ENCODE measurements at regions not wholly inside any gene's neighbourhood (a gene's known extent, or its start where the extent isn't known, plus 50 kb on each side); places are given as distances from the start of the nearest gene placed in this dataset.
A peak's percentile ranks its signal among the peaks of the same experiment; 100 is the strongest.

DNA sequence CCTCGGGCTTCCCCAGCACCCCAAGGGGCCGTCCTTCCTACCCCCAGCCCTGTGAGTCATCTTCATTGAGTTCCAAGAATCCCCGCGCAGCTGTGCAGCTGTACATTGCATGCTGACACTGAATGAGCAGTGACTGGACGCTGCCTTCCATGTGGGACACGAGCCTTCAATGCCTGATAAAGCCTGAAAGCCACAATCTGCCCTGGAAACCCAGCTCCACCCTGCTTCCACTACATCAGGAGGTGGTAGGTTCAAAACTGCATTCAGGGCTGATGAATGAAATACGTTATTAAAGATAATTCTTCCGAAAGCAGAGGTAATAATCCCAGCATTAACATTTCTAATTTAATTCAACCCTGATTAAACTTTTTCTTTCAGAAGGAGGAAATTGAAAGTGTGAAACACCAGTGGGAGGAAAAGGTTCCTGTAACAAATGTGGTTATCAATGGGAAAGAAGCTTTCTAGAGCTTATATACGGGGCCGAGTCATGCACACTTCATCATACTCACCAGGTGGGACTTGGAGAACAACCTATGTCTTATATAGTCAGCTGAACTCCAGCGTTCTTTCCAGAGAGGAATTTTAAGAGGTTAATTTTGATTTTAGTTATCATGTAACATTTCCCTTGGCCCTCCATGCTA, 360.1 kb downstream of the LPIN1 start:
- Histone ChIP-seq H3K27ac (no peak overlapping the region), H3K4me3 (no peak overlapping the region), H3K36me3 (no peaks in the 10 kb centered on the region), H3K4me1 (peaks cover 5% of the 10 kb centered on the region), H3K9me3 (no peaks in the 10 kb centered on the region), H3K27me3 (no peaks in the 10 kb centered on the region)
- TF ChIP-seq POLR2AphosphoS5 (IDR thresholded peaks at IDR 0.05; ENCODE audit: insufficient read depth in 1 of 2, low read depth in 1 of 2): peak in 1 of 2 donors; percentile 13
- TF ChIP-seq CTCF (IDR thresholded peaks at IDR 0.05): no peak
- no peak for TF ChIP-seq POLR2A (IDR thresholded peaks at IDR 0.05)
- DNase-seq (ENCODE audit: extremely low spot score in 2 of 2): no peak
- intact Hi-C loops (cut with DNase I): no loop called here

- no peak overlapping the region for H3K4me3 ChIP-seq
- intact Hi-C loops (cut with DNase I): no loop called here
- H3K9me3 ChIP-seq: no peaks in the 10 kb centered on the region
- TF ChIP-seq POLR2AphosphoS5 (IDR thresholded peaks at IDR 0.05; ENCODE audit: insufficient read depth in 1 of 2, low read depth in 1 of 2) (no peak), CTCF (IDR thresholded peaks at IDR 0.05) (no peak), POLR2A (IDR thresholded peaks at IDR 0.05) (no peak)
- peaks cover 5% of the 10 kb centered on the region for H3K4me1 ChIP-seq
- DNase-seq (ENCODE audit: extremely low spot score in 2 of 2): no peak
- H3K36me3 ChIP-seq: no peaks in the 10 kb centered on the region
- no peak overlapping the region for H3K27ac ChIP-seq
- no peaks in the 10 kb centered on the region for H3K27me3 ChIP-seq
Observed at GRCh38 chr2:12107321-12107720, 360.9 kb downstream of the LPIN1 start.

DNA sequence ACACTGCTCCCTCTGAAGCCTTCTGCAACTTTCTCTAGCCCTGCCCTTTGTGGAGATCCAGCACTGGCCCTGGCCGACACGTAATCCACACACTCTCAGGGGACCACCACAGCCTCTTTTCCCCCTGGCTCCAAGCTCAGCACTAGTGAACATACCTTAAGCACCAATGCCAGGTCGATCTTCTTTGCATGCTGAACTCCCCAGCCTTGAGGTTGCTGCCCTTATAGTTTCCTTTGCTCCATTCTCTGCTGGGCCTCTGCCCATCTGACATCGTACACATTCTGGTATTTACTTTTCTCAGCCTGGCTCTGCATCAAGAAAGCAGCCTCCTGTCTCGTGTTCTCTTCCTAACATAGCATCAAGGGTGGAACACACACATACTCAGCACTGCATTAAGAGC, 361.5 kb downstream of the LPIN1 start:
- peaks cover 5% of the 10 kb centered on the region for H3K4me1 ChIP-seq
- no peaks in the 10 kb centered on the region for H3K27me3 ChIP-seq
- no peaks in the 10 kb centered on the region for H3K9me3 ChIP-seq
- intact Hi-C loops (cut with DNase I): no loop called here
- no peak overlapping the region for H3K27ac ChIP-seq
- no peaks in the 10 kb centered on the region for H3K36me3 ChIP-seq
- DNase-seq (ENCODE audit: extremely low spot score in 2 of 2): no peak
- no peak for TF ChIP-seq CTCF (IDR thresholded peaks at IDR 0.05)
- TF ChIP-seq POLR2A (IDR thresholded peaks at IDR 0.05): no peak
- TF ChIP-seq POLR2AphosphoS5 (IDR thresholded peaks at IDR 0.05; ENCODE audit: insufficient read depth in 1 of 2, low read depth in 1 of 2): no peak
- H3K4me3 ChIP-seq: no peak overlapping the region

- H3K27ac ChIP-seq: no peak overlapping the region
- no peaks in the 10 kb centered on the region for H3K36me3 ChIP-seq
- intact Hi-C loops (cut with DNase I): no loop called here
- no peaks in the 10 kb centered on the region for H3K27me3 ChIP-seq
- H3K4me3 ChIP-seq: no peak overlapping the region
- TF ChIP-seq POLR2A (IDR thresholded peaks at IDR 0.05) (no peak), CTCF (IDR thresholded peaks at IDR 0.05) (no peak), POLR2AphosphoS5 (IDR thresholded peaks at IDR 0.05; ENCODE audit: insufficient read depth in 1 of 2, low read depth in 1 of 2) (no peak)
- no peaks in the 10 kb centered on the region for H3K9me3 ChIP-seq
- DNase-seq (ENCODE audit: extremely low spot score in 2 of 2): no peak
- peaks cover 5% of the 10 kb centered on the region for H3K4me1 ChIP-seq
Observed at GRCh38 chr2:12109363-12110017, 363.1 kb downstream of the LPIN1 start.

GRCh38 chr2:12110074-12110473, 363.6 kb downstream of the LPIN1 start:
- intact Hi-C loops (cut with DNase I): no loop called here
- Histone ChIP-seq H3K4me1 (peaks cover 5% of the 10 kb centered on the region), H3K4me3 (no peak overlapping the region), H3K36me3 (no peaks in the 10 kb centered on the region), H3K27ac (no peak overlapping the region), H3K9me3 (no peaks in the 10 kb centered on the region), H3K27me3 (no peaks in the 10 kb centered on the region)
- TF ChIP-seq POLR2A (IDR thresholded peaks at IDR 0.05): no peak
- no peak for TF ChIP-seq POLR2AphosphoS5 (IDR thresholded peaks at IDR 0.05; ENCODE audit: insufficient read depth in 1 of 2, low read depth in 1 of 2)
- TF ChIP-seq CTCF (IDR thresholded peaks at IDR 0.05): no peak
- DNase-seq (ENCODE audit: extremely low spot score in 2 of 2): no peak
